ENCODE measurements at regions not wholly inside any gene's neighbourhood (a gene's known extent, or its start where the extent isn't known, plus 50 kb on each side); places are given as distances from the start of the nearest gene placed in this dataset.

- no peak for DNase-seq
These were observed 111.1 kb upstream of the DUSP22 start for GRCh38 chr6:181049-181654.

- DNase-seq, result no peak
These were observed 108.6 kb upstream of the DUSP22 start for GRCh38 chr6:183668-184067.

DNA sequence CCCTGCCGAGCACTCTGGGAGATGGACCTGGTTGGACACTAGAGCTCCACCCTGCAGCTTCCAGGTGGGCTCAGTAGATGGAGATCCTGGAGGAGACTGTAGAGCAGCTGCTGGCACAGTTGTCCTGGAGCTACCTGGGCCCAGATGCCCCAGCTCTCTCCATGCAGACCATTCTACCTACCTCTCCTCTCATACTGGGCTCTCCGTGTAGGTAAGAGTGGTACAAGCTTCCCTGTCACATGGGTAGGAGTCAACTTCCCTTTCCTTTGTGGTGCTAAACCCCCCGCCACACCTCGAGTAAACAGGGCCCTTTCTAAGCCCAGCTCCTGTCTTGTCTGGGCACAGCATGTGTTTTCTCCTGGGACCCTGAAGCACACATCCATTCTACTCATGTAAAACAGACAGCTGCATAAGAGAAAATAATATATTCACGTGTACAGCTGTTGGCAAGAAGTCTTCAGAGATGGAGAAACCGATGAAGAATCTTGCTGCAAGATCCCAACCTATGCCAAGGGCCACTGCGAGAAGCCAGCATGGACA is 108.1 kb upstream of the DUSP22 start:
- no peak for DNase-seq

DNA sequence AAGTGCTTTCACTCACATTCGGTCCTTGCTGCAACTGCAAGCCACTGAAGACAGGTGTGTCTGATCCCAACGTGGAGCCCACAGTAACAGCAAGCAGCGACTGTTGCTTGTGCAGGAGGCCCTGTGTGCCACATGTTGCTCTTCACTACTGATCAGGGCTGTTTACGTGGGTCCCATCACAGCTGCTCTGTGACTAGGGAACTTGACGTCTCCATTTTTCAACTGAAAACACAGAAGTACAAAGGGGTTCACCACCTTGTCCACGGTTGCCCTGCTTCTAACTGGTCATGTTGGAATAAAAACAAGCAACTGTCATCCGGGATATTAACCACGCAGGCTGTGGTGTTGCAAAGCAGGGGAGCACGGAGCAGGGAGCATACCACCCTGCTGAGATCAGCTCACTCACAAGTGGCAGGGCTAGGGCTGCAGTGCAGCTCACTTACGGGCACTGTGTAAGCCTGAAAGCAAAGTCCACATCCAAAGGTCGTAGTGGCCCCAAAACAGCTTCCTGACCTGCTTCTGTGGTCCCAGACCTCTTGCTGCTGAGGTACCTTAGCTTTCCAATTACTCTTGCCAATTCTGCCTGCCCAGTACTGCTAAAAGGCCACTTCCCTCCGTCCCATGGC is 105.8 kb upstream of the DUSP22 start:
- DNase-seq, result no peak

GRCh38 chr6:187210-187861 is 105.0 kb upstream of the DUSP22 start:
- DNase-seq, result no peak

DNA sequence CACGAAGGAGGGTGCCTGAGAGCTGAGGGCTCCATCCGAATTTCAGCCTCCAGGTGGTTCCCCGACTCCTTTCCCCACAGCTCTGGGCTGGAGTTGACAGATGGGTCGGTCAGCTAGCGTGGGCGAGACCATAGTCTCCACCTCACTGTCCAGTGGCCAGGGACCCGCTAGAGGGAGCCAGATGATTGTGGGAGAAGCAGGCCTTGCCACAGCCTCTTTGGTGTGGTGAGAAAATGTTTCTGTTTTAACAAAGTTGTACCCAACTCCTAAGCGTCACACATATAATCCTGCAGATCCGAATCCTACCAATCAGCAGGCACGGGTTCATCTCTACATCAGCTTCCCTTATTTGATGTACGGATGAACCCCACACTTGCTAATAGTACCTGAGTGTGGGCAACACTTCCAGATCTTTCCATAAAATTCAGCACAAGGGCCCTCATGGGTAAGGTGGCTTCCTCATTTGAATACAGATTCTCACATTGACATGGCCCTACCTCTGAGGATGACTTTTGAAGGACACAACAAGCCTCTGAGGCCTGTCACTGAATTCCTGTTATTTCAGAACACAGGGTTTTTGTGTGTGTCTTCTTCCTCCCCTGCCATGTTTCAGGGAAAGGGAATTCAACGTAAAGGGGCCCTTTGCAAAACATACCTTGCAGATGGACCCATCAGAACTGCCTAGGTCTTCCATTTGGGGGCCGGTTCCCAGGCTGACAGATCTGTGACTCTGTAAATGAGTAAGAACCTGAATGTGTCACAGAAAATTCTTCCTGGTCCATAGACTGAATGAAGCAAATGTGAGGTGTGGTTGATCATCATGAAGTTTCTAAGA is 103.2 kb upstream of the DUSP22 start:
- DNase-seq, result peak; percentile 90

- DNase-seq, result no peak
These were observed 102.6 kb upstream of the DUSP22 start for GRCh38 chr6:189676-190075.

- no peak for DNase-seq
These were observed 101.5 kb upstream of the DUSP22 start for GRCh38 chr6:190596-191395.

DNA sequence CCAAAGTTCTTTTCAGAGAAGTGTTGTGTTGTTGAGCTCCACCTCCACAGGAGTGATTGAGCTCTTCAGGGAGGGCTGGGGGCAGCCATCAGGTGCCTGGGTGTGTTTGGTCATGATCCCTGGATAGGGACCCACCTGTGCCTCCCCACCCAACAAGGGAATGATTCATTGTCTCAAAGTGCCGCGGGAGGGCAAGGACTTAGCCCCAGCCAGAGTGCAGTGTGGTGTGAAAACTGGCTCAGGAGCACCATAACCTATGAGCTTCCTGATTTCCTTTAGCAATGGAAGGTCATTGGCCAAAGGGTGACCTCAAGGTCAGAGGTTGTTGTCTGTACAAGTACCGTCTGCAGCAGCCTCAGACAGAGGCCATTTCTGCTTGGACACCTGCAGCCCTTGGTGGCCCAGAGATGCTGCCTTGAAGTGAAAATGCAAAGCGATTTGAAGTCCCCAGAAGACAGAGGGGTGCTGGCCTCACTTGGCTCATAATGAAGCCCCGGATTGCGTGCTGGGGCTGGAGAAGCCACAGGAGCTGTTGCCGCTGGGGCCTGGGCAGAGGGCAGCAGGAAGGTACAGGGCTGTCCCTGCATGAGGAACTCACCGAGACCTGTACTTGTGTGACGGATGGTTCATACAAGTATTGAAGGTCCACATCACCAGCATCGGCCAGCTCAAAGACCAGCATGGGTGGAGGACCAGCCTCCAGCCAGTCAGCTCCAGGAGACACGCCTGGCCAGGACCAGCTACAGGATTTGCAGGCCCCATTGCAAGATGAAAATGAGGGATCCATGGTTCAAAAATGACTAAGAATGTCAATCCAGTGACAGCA is 100.6 kb upstream of the DUSP22 start:
- DNase-seq, result no peak

GRCh38 chr6:192313-192664 is 100.0 kb upstream of the DUSP22 start:
- DNase-seq, result no peak

DNA sequence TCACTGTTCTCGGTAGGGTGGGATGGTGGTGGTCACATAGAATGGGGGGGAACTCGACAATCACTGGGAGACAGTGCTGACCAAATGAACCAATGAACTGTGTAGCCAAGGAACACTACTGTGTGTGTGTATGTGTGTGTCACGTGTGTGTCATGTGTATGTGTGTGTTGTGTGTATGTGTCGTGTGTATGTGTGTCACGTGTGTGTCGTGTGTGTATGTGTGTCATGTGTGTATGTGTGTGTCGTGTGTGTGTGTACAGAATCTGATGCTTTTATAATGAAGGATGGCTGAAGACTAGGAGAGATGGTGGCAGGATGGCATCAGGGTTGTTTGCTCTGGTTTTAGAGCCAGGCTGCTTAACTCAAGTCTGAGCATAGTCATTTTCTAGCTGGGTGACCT is 99.1 kb upstream of the DUSP22 start:
- DNase-seq, result no peak

DNA sequence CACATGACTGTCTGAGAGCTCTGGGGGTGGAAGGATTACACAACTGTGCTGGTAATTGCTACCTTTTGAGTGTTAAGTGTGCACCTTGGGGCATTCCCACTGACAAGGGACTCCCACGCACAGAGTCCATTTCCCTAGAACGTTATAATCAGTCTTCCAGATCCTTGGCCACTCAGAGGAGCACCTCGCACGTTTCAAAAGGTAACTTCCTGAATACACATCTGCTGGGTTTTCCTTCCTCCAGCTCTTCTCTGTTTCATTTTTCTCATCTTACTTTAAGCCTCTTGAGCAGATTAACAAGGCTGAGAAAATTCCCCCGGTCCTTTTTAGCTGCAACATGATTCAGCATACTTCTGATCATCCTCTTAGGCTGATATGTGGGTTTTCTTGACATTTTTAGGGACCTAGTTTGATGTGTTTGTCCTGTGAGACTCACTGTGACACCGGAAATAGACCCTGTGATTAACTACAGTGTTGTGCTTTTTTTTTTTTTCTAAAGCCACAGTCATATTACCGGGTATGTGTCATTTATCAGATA is 98.4 kb upstream of the DUSP22 start:
- no peak for DNase-seq

DNA sequence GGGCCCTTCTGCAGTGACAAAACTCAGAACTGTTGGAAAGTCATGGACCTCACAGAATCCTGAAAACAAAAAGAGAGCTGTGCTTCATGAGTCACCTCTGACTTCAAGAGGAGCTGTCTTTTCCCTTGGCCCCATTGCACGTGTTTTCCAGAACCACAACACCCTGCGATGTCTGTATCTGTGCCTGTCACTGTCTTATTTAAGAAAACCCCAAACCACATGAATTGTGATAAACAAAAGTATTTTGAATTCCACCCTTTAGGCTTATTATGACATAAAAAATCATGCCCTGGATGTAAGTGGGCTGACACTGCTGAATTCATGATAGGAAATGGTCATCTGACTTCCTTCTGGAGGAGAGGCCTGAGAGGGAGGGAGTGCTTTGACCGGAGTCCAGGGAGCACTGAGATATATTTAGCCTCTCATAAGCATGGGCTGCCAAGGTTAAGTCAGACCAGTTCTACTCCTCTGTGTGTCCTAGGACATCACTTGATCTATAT is 96.4 kb upstream of the DUSP22 start:
- DNase-seq, result peak; percentile 47

GRCh38 chr6:196543-196942 is 95.7 kb upstream of the DUSP22 start:
- no peak for DNase-seq

DNA sequence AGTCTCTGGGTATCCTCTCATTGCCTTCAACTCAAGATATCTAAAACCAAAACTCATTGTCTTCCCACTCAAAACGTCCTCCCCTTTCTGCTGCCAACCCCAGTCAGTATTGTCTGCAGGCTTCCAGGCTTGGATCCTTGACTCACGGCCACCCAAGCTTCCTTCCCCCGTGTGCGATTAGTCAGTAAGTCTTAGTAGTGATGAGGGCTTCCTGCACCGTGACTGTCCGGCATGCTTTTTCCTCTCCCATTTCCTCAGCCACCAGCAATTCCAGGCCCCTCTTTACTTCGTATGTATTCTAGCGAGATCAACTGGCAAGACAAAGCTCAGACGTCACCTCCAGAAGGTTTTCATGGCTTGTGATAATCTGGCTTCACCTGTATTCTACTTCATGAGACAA is 88.6 kb upstream of the DUSP22 start:
- DNase-seq, result no peak

GRCh38 chr6:206264-206663 is 86.0 kb upstream of the DUSP22 start:
- no peak for DNase-seq

DNA sequence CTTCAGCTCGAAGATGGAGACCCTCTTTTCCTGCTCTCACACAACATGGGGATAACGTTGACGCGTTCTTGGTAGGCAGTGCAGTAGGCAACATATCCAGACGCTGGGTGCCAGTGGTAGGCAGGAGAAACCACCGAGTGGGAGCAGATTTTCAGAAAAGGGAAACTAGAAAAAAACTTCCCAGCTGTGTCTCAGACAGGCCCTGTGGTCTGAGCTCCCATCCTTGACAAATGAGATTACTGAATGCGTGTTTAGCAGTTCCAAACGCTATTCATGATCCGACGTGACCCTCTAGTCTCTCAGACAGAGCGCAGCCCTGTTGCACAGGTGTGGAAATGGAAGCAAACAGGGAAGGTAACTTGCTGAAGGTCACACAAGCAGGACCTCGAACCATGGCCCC is 83.9 kb upstream of the DUSP22 start:
- no peak for DNase-seq

DNA sequence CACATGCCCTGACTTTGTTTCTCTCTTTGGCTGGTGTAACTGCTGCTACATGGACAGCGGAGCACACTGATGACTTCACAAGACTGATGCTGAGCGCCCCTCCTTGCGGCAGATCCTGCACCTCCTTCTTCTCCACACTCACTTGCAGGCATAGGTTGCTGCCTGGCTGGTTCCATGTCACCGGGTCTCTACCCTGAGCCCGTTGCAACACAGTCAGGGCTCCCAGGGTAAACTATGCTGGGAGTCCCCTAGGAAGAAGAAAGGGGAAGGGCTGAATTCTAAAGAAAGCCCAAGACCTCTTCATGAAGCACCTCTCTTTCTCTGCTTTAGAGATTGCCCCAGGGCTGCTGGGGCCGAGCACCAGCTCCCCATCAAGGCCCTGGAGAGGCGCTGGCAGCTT is 83.3 kb upstream of the DUSP22 start:
- DNase-seq, result no peak

GRCh38 chr6:209432-210103 is 82.7 kb upstream of the DUSP22 start:
- no peak for DNase-seq

- DNase-seq, result no peak
These were observed 82.2 kb upstream of the DUSP22 start for GRCh38 chr6:210104-210456.

Measured in femur (tissue), 1 donor.